ENCODE measurements at regions not wholly inside any gene's neighbourhood (a gene's known extent, or its start where the extent isn't known, plus 50 kb on each side); places are given as distances from the start of the nearest gene placed in this dataset.

- CTCF ChIA-PET (ENCODE audit: low intra/inter-chr PET ratio, low total read pairs), result no interaction called here
- no TSS peak for BruUV-seq (replicated peaks)
- no peaks in the 10 kb centered on the region for H3K27me3 ChIP-seq (ENCODE audit: control insufficient read depth in 1 of 2, insufficient read depth in 2 of 2, low read length in 2 of 2)
- H3K9ac ChIP-seq (ENCODE audit: insufficient read depth, low read depth, low read length), result no peak overlapping the region
- no peak overlapping the region for H3K4me2 ChIP-seq (ENCODE audit: low read depth, low read length)
- peaks cover 50% of the 10 kb centered on the region for H3K4me1 ChIP-seq (ENCODE audit: insufficient read depth, low read length)
- POLR2A ChIA-PET, result no interaction called here
- intact Hi-C loops (cut with micrococcal nuclease; ENCODE audit: unreplicated experiment), result no loop called here
- no peaks in the 10 kb centered on the region for H3K9me3 ChIP-seq (ENCODE audit: low read length)
- no peak for ATAC-seq
- H4K20me1 ChIP-seq (ENCODE audit: insufficient read depth, low read length), result no peaks in the 10 kb centered on the region
- no peak overlapping the region for H2AFZ ChIP-seq (ENCODE audit: low read length)
- no peaks in the 10 kb centered on the region for H3K36me3 ChIP-seq (replicated peaks in 1 of 2; ENCODE audit: control insufficient read depth in 1 of 2, insufficient read depth in 2 of 2, low read length in 2 of 2)
- WGBS (ENCODE audit: low lambda C conversion rate), result 95% methylated on average over 4 of the region's 4 CpGs
- no peak overlapping the region for H3K4me3 ChIP-seq (replicated peaks in 1 of 3; ENCODE audit: insufficient read depth in 1 of 3, low read depth in 2 of 3, low read length in 3 of 3)
- no peaks in the 10 kb centered on the region for H3K79me2 ChIP-seq (ENCODE audit: insufficient read depth, low read length)
- in situ Hi-C loops (cut with HindIII; ENCODE audit: extremely low pct_ligation_motif_present, low pct_unique_long_range_greater_than_20kb), result no loop called here
- no peak overlapping the region for H3K27ac ChIP-seq (ENCODE audit: extremely low read length, insufficient read depth, low read length)
- FAIRE-seq, result no peak
- no peak for DNase-seq (ENCODE audit: low spot score)
- TF ChIP-seq CREB1 (IDR thresholded peaks at IDR 0.05) (no peak), CREB1 (CRISPR knock-in tag; IDR thresholded peaks at IDR 0.05) (no peak), TBX2 (CRISPR knock-in tag; IDR thresholded peaks at IDR 0.05; ENCODE audit: borderline replicate concordance) (no peak), ZNF546 (CRISPR knock-in tag; conservative IDR thresholded peaks at IDR 0.05) (no peak), NCOA2 (CRISPR knock-in tag; IDR thresholded peaks at IDR 0.05) (no peak), PPARG (CRISPR knock-in tag; conservative IDR thresholded peaks at IDR 0.05) (no peak), PRDM15 (CRISPR knock-in tag; IDR thresholded peaks at IDR 0.05) (no peak), PAF1 (CRISPR knock-in tag; IDR thresholded peaks at IDR 0.05) (no peak), USF2 (IDR thresholded peaks at IDR 0.05; ENCODE audit: low read depth, low read length) (no peak), USF2 (CRISPR knock-in tag; IDR thresholded peaks at IDR 0.05; ENCODE audit: borderline replicate concordance) (no peak), HCFC1 (IDR thresholded peaks at IDR 0.05; ENCODE audit: low read depth, low read length) (no peak), TERF1 (CRISPR knock-in tag; IDR thresholded peaks at IDR 0.05) (no peak), REST (IDR thresholded peaks at IDR 0.05; ENCODE audit: borderline replicate concordance in 1 of 2, low read depth in 1 of 2, low read length in 2 of 2) (no peak), THYN1 (CRISPR knock-in tag; IDR thresholded peaks at IDR 0.05; ENCODE audit: borderline replicate concordance, low read depth) (no peak), CENPT (CRISPR knock-in tag; IDR thresholded peaks at IDR 0.05; ENCODE audit: low read depth) (no peak)
These were observed 135.1 kb downstream of the SOCS6 start for GRCh38 chr18:70423988-70424387.

All from HepG2 (cell line).